Liver (tissue), 3 donors: ENCODE measurements at regions not wholly inside any gene's neighbourhood (a gene's known extent, or its start where the extent isn't known, plus 50 kb on each side); places are given as distances from the start of the nearest gene placed in this dataset.

Experiments
- GABPA ChIP-seq, 2 donors: IDR thresholded peaks in 1 of 2; conservative IDR thresholded peaks in 1 of 2; 2 replicates each; pipeline ENCODE4 v1.6.1; 2016; ENCODE audit warnings: antibody characterized with exemption in 2 of 2, mild to moderate bottlenecking in 1 of 2, moderate library complexity in 1 of 2
- JUND ChIP-seq, 2 donors: IDR thresholded peaks; 2 replicates each; pipeline ENCODE4 v1.6.1; 2016; ENCODE audit warnings: antibody characterized with exemption in 2 of 2
- TAF1 ChIP-seq: conservative IDR thresholded peaks from 2 replicates; pipeline ENCODE4 v1.6.1; 2016; ENCODE audit warnings: antibody characterized with exemption, mild to moderate bottlenecking
- TF ChIP-seq, protein P1 (sequence below): fragments of 150-350 bp; IDR thresholded peaks from 2 replicates; pipeline ENCODE4 v1.5.1; 2017; ENCODE audit warnings: improper control_type of control experiment, low read depth, low read length; ENCODE audit not compliant: missing input control
- TF ChIP-seq, protein P2 (sequence below): IDR thresholded peaks from 2 replicates; pipeline ENCODE4 v1.6.1; 2016; ENCODE audit warnings: antibody characterized with exemption, mild to moderate bottlenecking
- donor health status: healthy.
- donor health status: healthy.

DNA sequence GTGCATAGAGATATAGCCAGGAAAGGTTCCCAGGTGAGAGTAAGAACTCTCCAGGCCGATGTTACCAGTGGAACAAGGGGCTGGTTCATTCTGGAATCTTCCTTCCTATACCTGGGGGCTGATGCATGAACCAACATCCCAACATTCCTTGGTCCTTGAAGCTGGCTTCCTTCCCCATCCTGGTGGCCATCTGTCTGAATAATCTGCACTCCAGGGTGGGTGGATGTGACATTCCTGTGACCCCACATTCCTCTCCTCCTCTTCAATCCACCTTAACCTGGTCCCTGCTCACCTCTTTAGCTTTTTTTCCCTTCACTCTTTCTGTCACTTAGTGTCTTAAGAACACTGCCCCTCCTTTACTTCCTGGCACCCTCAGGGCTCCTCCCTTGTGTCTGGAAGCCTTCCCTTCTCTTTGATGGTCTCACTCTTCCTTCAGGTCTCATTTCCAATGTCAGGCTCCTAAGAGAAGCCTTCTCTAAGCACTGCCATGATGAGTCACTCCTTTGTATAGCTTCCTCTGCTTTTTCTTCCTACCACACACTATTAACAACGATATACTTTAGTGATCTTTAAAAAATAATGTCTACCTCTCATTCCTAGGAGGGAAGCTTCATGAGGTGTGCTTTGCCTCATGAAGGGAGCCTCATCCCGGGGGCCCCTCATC is 80.3 kb downstream of the BOD1 start:
- TF ChIP-seq, protein P1, sequence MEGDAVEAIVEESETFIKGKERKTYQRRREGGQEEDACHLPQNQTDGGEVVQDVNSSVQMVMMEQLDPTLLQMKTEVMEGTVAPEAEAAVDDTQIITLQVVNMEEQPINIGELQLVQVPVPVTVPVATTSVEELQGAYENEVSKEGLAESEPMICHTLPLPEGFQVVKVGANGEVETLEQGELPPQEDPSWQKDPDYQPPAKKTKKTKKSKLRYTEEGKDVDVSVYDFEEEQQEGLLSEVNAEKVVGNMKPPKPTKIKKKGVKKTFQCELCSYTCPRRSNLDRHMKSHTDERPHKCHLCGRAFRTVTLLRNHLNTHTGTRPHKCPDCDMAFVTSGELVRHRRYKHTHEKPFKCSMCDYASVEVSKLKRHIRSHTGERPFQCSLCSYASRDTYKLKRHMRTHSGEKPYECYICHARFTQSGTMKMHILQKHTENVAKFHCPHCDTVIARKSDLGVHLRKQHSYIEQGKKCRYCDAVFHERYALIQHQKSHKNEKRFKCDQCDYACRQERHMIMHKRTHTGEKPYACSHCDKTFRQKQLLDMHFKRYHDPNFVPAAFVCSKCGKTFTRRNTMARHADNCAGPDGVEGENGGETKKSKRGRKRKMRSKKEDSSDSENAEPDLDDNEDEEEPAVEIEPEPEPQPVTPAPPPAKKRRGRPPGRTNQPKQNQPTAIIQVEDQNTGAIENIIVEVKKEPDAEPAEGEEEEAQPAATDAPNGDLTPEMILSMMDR: no peak
- TF ChIP-seq JUND (IDR thresholded peaks at IDR 0.05) (no peak), GABPA (IDR thresholded peaks at IDR 0.05 in 1 of 2, conservative IDR thresholded peaks at IDR 0.05 in 1 of 2) (no peak), TAF1 (no peak)
- TF ChIP-seq, protein P2, sequence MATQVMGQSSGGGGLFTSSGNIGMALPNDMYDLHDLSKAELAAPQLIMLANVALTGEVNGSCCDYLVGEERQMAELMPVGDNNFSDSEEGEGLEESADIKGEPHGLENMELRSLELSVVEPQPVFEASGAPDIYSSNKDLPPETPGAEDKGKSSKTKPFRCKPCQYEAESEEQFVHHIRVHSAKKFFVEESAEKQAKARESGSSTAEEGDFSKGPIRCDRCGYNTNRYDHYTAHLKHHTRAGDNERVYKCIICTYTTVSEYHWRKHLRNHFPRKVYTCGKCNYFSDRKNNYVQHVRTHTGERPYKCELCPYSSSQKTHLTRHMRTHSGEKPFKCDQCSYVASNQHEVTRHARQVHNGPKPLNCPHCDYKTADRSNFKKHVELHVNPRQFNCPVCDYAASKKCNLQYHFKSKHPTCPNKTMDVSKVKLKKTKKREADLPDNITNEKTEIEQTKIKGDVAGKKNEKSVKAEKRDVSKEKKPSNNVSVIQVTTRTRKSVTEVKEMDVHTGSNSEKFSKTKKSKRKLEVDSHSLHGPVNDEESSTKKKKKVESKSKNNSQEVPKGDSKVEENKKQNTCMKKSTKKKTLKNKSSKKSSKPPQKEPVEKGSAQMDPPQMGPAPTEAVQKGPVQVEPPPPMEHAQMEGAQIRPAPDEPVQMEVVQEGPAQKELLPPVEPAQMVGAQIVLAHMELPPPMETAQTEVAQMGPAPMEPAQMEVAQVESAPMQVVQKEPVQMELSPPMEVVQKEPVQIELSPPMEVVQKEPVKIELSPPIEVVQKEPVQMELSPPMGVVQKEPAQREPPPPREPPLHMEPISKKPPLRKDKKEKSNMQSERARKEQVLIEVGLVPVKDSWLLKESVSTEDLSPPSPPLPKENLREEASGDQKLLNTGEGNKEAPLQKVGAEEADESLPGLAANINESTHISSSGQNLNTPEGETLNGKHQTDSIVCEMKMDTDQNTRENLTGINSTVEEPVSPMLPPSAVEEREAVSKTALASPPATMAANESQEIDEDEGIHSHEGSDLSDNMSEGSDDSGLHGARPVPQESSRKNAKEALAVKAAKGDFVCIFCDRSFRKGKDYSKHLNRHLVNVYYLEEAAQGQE: no peak
